ENCODE measurements at regions not wholly inside any gene's neighbourhood (a gene's known extent, or its start where the extent isn't known, plus 50 kb on each side); places are given as distances from the start of the nearest gene placed in this dataset.

- DNase-seq = no peak
Measured at GRCh38 chr2:117401582-117401981, 412.9 kb upstream of the DDX18 start.

- no peak for DNase-seq
Measured at GRCh38 chr2:117406443-117406842, 408.0 kb upstream of the DDX18 start.

GRCh38 chr2:117407746-117408145 lies 406.7 kb upstream of the DDX18 start:
- no peak for DNase-seq

- DNase-seq = no peak
Measured at GRCh38 chr2:117409443-117409842, 405.0 kb upstream of the DDX18 start.

GRCh38 chr2:117411983-117412382 lies 402.5 kb upstream of the DDX18 start:
- no peak for DNase-seq

GRCh38 chr2:117432746-117433145 lies 381.7 kb upstream of the DDX18 start:
- no peak for DNase-seq

GRCh38 chr2:117436697-117437096 lies 377.8 kb upstream of the DDX18 start:
- no peak for DNase-seq

GRCh38 chr2:117470311-117471095 lies 344.0 kb upstream of the DDX18 start:
- peak; percentile 21 to 22 for DNase-seq

- no peak for DNase-seq
Measured at GRCh38 chr2:117481608-117482007, 332.9 kb upstream of the DDX18 start.

GRCh38 chr2:117485588-117485987 lies 328.9 kb upstream of the DDX18 start:
- DNase-seq = no peak

- DNase-seq = no peak
Measured at GRCh38 chr2:117486081-117486480, 328.4 kb upstream of the DDX18 start.

GRCh38 chr2:117492209-117492851 lies 322.2 kb upstream of the DDX18 start:
- no peak for DNase-seq

GRCh38 chr2:117500721-117501120 lies 313.8 kb upstream of the DDX18 start:
- DNase-seq = no peak

- no peak for DNase-seq
Measured at GRCh38 chr2:117502121-117502520, 312.4 kb upstream of the DDX18 start.

GRCh38 chr2:117512307-117512706 lies 302.2 kb upstream of the DDX18 start:
- no peak for DNase-seq

- no peak for DNase-seq
Measured at GRCh38 chr2:117514371-117514770, 300.1 kb upstream of the DDX18 start.

- DNase-seq = no peak
Measured at GRCh38 chr2:117519238-117519637, 295.3 kb upstream of the DDX18 start.

- DNase-seq = no peak
Measured at GRCh38 chr2:117519721-117520120, 294.8 kb upstream of the DDX18 start.

- DNase-seq = no peak
Measured at GRCh38 chr2:117523267-117523666, 291.2 kb upstream of the DDX18 start.

GRCh38 chr2:117523711-117524238 lies 290.7 kb upstream of the DDX18 start:
- DNase-seq = no peak

GRCh38 chr2:117536139-117536538 lies 278.4 kb upstream of the DDX18 start:
- DNase-seq = no peak

GRCh38 chr2:117537032-117537431 lies 277.5 kb upstream of the DDX18 start:
- no peak for DNase-seq

GRCh38 chr2:117551858-117552257 lies 262.6 kb upstream of the DDX18 start:
- DNase-seq = no peak

GRCh38 chr2:117553448-117553847 lies 261.0 kb upstream of the DDX18 start:
- no peak for DNase-seq
